ENCODE measurements at regions not wholly inside any gene's neighbourhood (a gene's known extent, or its start where the extent isn't known, plus 50 kb on each side); places are given as distances from the start of the nearest gene placed in this dataset.

- Histone ChIP-seq H3K4me3 (no peak overlapping the region), H3K36me3 (no peaks in the 10 kb centered on the region), H3K9me3 (no peaks in the 10 kb centered on the region), H3K4me1 (peaks cover 0 to 37% (median 24%) of the 10 kb centered on the region in 4 donors), H3K27ac (replicated peaks in 1 of 4) (no peak overlapping the region), H3K27me3 (no peaks in the 10 kb centered on the region)
- DNase-seq (ENCODE audit: extremely low spot score): peak; percentile 62
- intact Hi-C loops (cut with DNase I): loop anchor here (10.0 kb wide), 1 partner anchor 327 kb away; no protein-coding TSS in a partner anchor
- WGBS: 91% methylated on average over 5 of the region's 5 CpGs
- no peak for TF ChIP-seq CTCF (IDR thresholded peaks at IDR 0.05)
- no peak for TF ChIP-seq POLR2A (IDR thresholded peaks at IDR 0.05; ENCODE audit: low read depth)
- TF ChIP-seq POLR2AphosphoS5 (IDR thresholded peaks at IDR 0.05): no peak
- no peak for TF ChIP-seq EP300 (IDR thresholded peaks at IDR 0.05)
Observed at GRCh38 chr11:10938231-10938630, 80.4 kb upstream of the ZBED5 start.

GRCh38 chr11:10937385-10937771 lies 79.5 kb upstream of the ZBED5 start:
- H3K4me3 ChIP-seq: no peak overlapping the region
- no peaks in the 10 kb centered on the region for H3K9me3 ChIP-seq
- intact Hi-C loops (cut with DNase I): loop anchor here (10.0 kb wide), 1 partner anchor 327 kb away; no protein-coding TSS in a partner anchor
- DNase-seq (ENCODE audit: extremely low spot score): peak; percentile 60
- H3K27me3 ChIP-seq: no peaks in the 10 kb centered on the region
- H3K36me3 ChIP-seq: no peaks in the 10 kb centered on the region
- peaks cover 2 to 45% (median 33%) of the 10 kb centered on the region in 4 donors for H3K4me1 ChIP-seq
- TF ChIP-seq POLR2AphosphoS5 (IDR thresholded peaks at IDR 0.05) (no peak), CTCF (IDR thresholded peaks at IDR 0.05) (no peak), POLR2A (IDR thresholded peaks at IDR 0.05; ENCODE audit: low read depth) (no peak), EP300 (IDR thresholded peaks at IDR 0.05) (no peak)
- no peak overlapping the region for H3K27ac ChIP-seq (replicated peaks in 1 of 4)
- WGBS: 67% methylated on average over 1 of the region's 1 CpG

GRCh38 chr11:10936626-10937384 lies 79.0 kb upstream of the ZBED5 start:
- no peaks in the 10 kb centered on the region for H3K36me3 ChIP-seq
- H3K9me3 ChIP-seq: no peaks in the 10 kb centered on the region
- peak; percentile 64 for DNase-seq (ENCODE audit: extremely low spot score)
- TF ChIP-seq POLR2AphosphoS5 (IDR thresholded peaks at IDR 0.05) (no peak), POLR2A (IDR thresholded peaks at IDR 0.05; ENCODE audit: low read depth) (no peak), CTCF (IDR thresholded peaks at IDR 0.05) (no peak), EP300 (IDR thresholded peaks at IDR 0.05) (no peak)
- no peak overlapping the region for H3K4me3 ChIP-seq
- no peak overlapping the region for H3K27ac ChIP-seq (replicated peaks in 1 of 4)
- no peaks in the 10 kb centered on the region for H3K27me3 ChIP-seq
- 95% methylated on average over 5 of the region's 5 CpGs for WGBS
- H3K4me1 ChIP-seq: peaks cover 5 to 50% (median 39%) of the 10 kb centered on the region in 4 donors
- intact Hi-C loops (cut with DNase I): loop anchor here (10.0 kb wide), 1 partner anchor 328 kb away; no protein-coding TSS in a partner anchor

- Histone ChIP-seq H3K4me1 (peaks cover 5 to 46% (median 41%) of the 10 kb centered on the region in 4 donors), H3K27ac (replicated peaks in 1 of 4) (no peak overlapping the region), H3K4me3 (no peak overlapping the region), H3K36me3 (no peaks in the 10 kb centered on the region), H3K9me3 (no peaks in the 10 kb centered on the region), H3K27me3 (no peaks in the 10 kb centered on the region)
- intact Hi-C loops (cut with DNase I): loop anchor here (10.0 kb wide), 1 partner anchor 330 kb away; no protein-coding TSS in a partner anchor
- 94% methylated on average over 7 of the region's 7 CpGs for WGBS
- no peak for TF ChIP-seq CTCF (IDR thresholded peaks at IDR 0.05)
- no peak for TF ChIP-seq POLR2AphosphoS5 (IDR thresholded peaks at IDR 0.05)
- no peak for TF ChIP-seq EP300 (IDR thresholded peaks at IDR 0.05)
- no peak for TF ChIP-seq POLR2A (IDR thresholded peaks at IDR 0.05; ENCODE audit: low read depth)
- DNase-seq (ENCODE audit: extremely low spot score): peak; percentile 90
Observed at GRCh38 chr11:10935015-10935559, 77.2 kb upstream of the ZBED5 start.

Measured in esophagus muscularis mucosa (tissue), 4 donors.